HUES64 (cell line): ENCODE measurements at regions not wholly inside any gene's neighbourhood (a gene's known extent, or its start where the extent isn't known, plus 50 kb on each side); places are given as distances from the start of the nearest gene placed in this dataset.
"Not testable (repeated sequence)": the region's sequence is repeated elsewhere in the genome, so short reads cannot be mapped to it uniquely, and the experiment has no call there.

Source experiments
- H3K27ac ChIP-seq: 2 replicates; pipeline ENCODE4 v1.7.0; 2013; ENCODE audit warnings: low read depth, low read length, inconsistent platforms
- H3K27me3 ChIP-seq: 2 replicates; pipeline ENCODE4 v1.6.1; 2013; ENCODE audit warnings: mild to moderate bottlenecking, low read length; ENCODE audit not compliant: insufficient read depth
- H3K36me3 ChIP-seq: 2 replicates; pipeline ENCODE4 v1.6.1; 2013; ENCODE audit warnings: mild to moderate bottlenecking, low read length; ENCODE audit not compliant: insufficient read depth
- H3K4me1 ChIP-seq: 2 replicates; pipeline ENCODE4 v1.6.1; 2013; ENCODE audit warnings: mild to moderate bottlenecking, low read length, moderate library complexity; ENCODE audit not compliant: insufficient read depth
- H3K4me3 ChIP-seq: 2 replicates; pipeline ENCODE4 v1.5.1; 2013; ENCODE audit warnings: mild to moderate bottlenecking, low read length, moderate library complexity
- H3K9ac ChIP-seq: 2 replicates; pipeline ENCODE4 v1.6.1; 2013; ENCODE audit warnings: mild to moderate bottlenecking, low read depth, low read length
- H3K9me3 ChIP-seq: 2 replicates; pipeline ENCODE4 v1.6.1; 2013; ENCODE audit warnings: low read depth, low read length; ENCODE audit not compliant: insufficient read depth
- WGBS: fragments of 150-250, 120-280 bp; methylation state at CpG from one replicate; pipeline ENCODE4 v1.1.7; 2013; ENCODE audit warnings: missing lambda C conversion rate; 5-methylcytosine and 5-hydroxymethylcytosine counted together

GRCh38 chr12:28776220-28776619 lies 372.9 kb upstream of the FAR2 start:
- 92% methylated on average over 1 of the region's 1 CpG for WGBS
- H3K9ac ChIP-seq, result no peak overlapping the region
- no peak overlapping the region for H3K27ac ChIP-seq
- H3K4me1 ChIP-seq, result 0 out of 2 replicates have a peak, but pooled peaks cover 4% of the 10 kb centered on the region
- H3K4me3 ChIP-seq, result no peak overlapping the region
- no peaks in the 10 kb centered on the region for H3K36me3 ChIP-seq
- H3K9me3 ChIP-seq, result no peaks in the 10 kb centered on the region
- H3K27me3 ChIP-seq, result no peaks in the 10 kb centered on the region

GRCh38 chr12:28776913-28777422 lies 372.1 kb upstream of the FAR2 start:
- Histone ChIP-seq H3K27ac (no peak overlapping the region), H3K9ac (no peak overlapping the region), H3K4me3 (no peak overlapping the region), H3K27me3 (no peaks in the 10 kb centered on the region), H3K9me3 (no peaks in the 10 kb centered on the region), H3K4me1 (0 out of 2 replicates have a peak, but pooled peaks cover 4% of the 10 kb centered on the region), H3K36me3 (no peaks in the 10 kb centered on the region)
- whole genome bisulfite sequencing, result 94% methylated on average over 5 of the region's 5 CpGs

GRCh38 chr12:28777603-28778365 lies 371.3 kb upstream of the FAR2 start:
- Histone ChIP-seq H3K9me3 (no peaks in the 10 kb centered on the region), H3K27ac (no peak overlapping the region), H3K4me3 (no peak overlapping the region), H3K27me3 (no peaks in the 10 kb centered on the region), H3K36me3 (no peaks in the 10 kb centered on the region), H3K4me1 (0 out of 2 replicates have a peak, but pooled peaks cover 4% of the 10 kb centered on the region), H3K9ac (no peak overlapping the region)
- WGBS, result 94% methylated on average over 8 of the region's 8 CpGs

GRCh38 chr12:28780096-28780495 lies 369.0 kb upstream of the FAR2 start:
- Histone ChIP-seq H3K27me3 (no peaks in the 10 kb centered on the region), H3K27ac (no peak overlapping the region), H3K4me1 (0 out of 2 replicates have a peak, but pooled peaks cover 4% of the 10 kb centered on the region), H3K36me3 (no peaks in the 10 kb centered on the region), H3K4me3 (no peak overlapping the region), H3K9ac (no peak overlapping the region), H3K9me3 (no peaks in the 10 kb centered on the region)
- 91% methylated on average over 1 of the region's 2 CpGs for WGBS

- Histone ChIP-seq H3K4me1 (0 out of 2 replicates have a peak, but pooled peaks cover 4% of the 10 kb centered on the region), H3K9me3 (no peaks in the 10 kb centered on the region), H3K9ac (no peak overlapping the region), H3K27me3 (no peaks in the 10 kb centered on the region), H3K4me3 (no peak overlapping the region), H3K27ac (no peak overlapping the region), H3K36me3 (no peaks in the 10 kb centered on the region)
- 93% methylated on average over 4 of the region's 5 CpGs for WGBS
Measured at GRCh38 chr12:28780960-28781359, 368.1 kb upstream of the FAR2 start.

- H3K27ac ChIP-seq, result no peak overlapping the region
Measured at GRCh38 chr12:28781671-28782652, 367.1 kb upstream of the FAR2 start.

GRCh38 chr12:28782812-28783211 lies 366.3 kb upstream of the FAR2 start:
- Histone ChIP-seq H3K4me3 (no peak overlapping the region), H3K36me3 (no peaks in the 10 kb centered on the region), H3K9me3 (no peaks in the 10 kb centered on the region), H3K27me3 (no peaks in the 10 kb centered on the region), H3K27ac (no peak overlapping the region), H3K9ac (no peak overlapping the region), H3K4me1 (peaks cover 5% of the 10 kb centered on the region; the same call in 1 of the 2 replicates)
- WGBS, result 100% methylated on average over 1 of the region's 1 CpG

More at GRCh38 chr12:28781671-28782652, 367.1 kb upstream of the FAR2 start:
- no peak overlapping the region for H3K4me3 ChIP-seq
- peaks cover 4% of the 10 kb centered on the region; the same call in 1 of the 2 replicates for H3K4me1 ChIP-seq
- H3K9ac ChIP-seq, result no peak overlapping the region
- no peaks in the 10 kb centered on the region for H3K36me3 ChIP-seq
- no peaks in the 10 kb centered on the region for H3K9me3 ChIP-seq
- H3K27me3 ChIP-seq, result no peaks in the 10 kb centered on the region
- WGBS, result 87% methylated on average over 8 of the region's 10 CpGs

GRCh38 chr12:28787151-28787550 lies 361.9 kb upstream of the FAR2 start:
- Histone ChIP-seq H3K4me3 (no peak overlapping the region), H3K27ac (no peak overlapping the region; the same call in 1 of the 2 replicates), H3K36me3 (no peaks in the 10 kb centered on the region), H3K27me3 (no peaks in the 10 kb centered on the region), H3K4me1 (peaks cover 5% of the 10 kb centered on the region; the same call in 1 of the 2 replicates), H3K9ac (no peak overlapping the region), H3K9me3 (no peaks in the 10 kb centered on the region)
- WGBS, result 73% methylated on average over 1 of the region's 2 CpGs

- not testable (repeated sequence) for H3K4me1 ChIP-seq, H3K27me3 ChIP-seq, H3K9me3 ChIP-seq, H3K27ac ChIP-seq, H3K36me3 ChIP-seq, H3K9ac ChIP-seq, H3K4me3 ChIP-seq
Measured at GRCh38 chr12:28788256-28788655, 360.8 kb upstream of the FAR2 start.

- 95% methylated on average over 3 of the region's 3 CpGs for WGBS
- Histone ChIP-seq H3K4me3 (no peak overlapping the region), H3K36me3 (no peaks in the 10 kb centered on the region), H3K9ac (no peak overlapping the region), H3K27ac (no peak overlapping the region), H3K4me1 (no peaks in the 10 kb centered on the region), H3K9me3 (no peaks in the 10 kb centered on the region), H3K27me3 (no peaks in the 10 kb centered on the region)
Measured at GRCh38 chr12:28793581-28794151, 355.4 kb upstream of the FAR2 start.
